Erythroblast (primary cell): ENCODE measurements at regions not wholly inside any gene's neighbourhood (a gene's known extent, or its start where the extent isn't known, plus 50 kb on each side); places are given as distances from the start of the nearest gene placed in this dataset.

Experiments used
- GATA1 ChIP-seq: IDR thresholded peaks from 2 replicates; pipeline ENCODE4 v1.6.1; 2011; ENCODE audit warnings: low read depth, mild to moderate bottlenecking, control low read depth, low read length, moderate library complexity
- POLR2A ChIP-seq: IDR thresholded peaks from 2 replicates; pipeline ENCODE4 v1.6.1; 2011; ENCODE audit warnings: mild to moderate bottlenecking, low read length

DNA sequence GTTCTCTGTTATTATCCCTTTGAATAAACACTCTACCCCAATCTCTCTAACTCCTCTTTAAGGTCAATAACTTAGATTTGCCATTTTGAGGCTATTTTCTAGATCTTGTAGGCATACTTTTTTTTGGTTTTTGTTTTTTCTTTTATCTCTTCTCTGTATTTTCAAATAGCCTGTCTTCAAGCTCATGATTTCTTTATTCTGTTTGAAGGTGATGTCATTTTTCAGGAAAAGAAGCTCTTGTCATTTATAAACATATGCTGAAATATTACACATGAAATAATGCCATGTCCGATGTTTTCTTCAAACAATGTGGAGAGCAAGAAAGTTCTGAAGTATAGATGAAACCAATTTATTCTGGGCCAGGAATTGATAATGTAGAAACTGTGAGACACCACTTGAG is 57.5 kb upstream of the CABCOCO1 start:
- TF ChIP-seq POLR2A (no peak), GATA1 (no peak)
